ENCODE measurements at regions not wholly inside any gene's neighbourhood (a gene's known extent, or its start where the extent isn't known, plus 50 kb on each side); places are given as distances from the start of the nearest gene placed in this dataset.

GRCh38 chr1:42046761-42047507 is 106.3 kb upstream of the GUCA2B start:
- no peak for TF ChIP-seq CTCF (IDR thresholded peaks at IDR 0.05; ENCODE audit: low read depth, low read length, missing control alignments)
- Histone ChIP-seq H3K36me3 (replicated peaks) (no peaks in the 10 kb centered on the region), H3K4me3 (ENCODE audit: low read depth, low read length) (no peak overlapping the region), H3K27me3 (replicated peaks) (peaks cover 6% of the 10 kb centered on the region), H3K27ac (no peak overlapping the region)
- in situ Hi-C loops (cut with HindIII; ENCODE audit: low pct_ligation_motif_present, low sequenced_read_pairs) = no loop called here
- no peak for DNase-seq

DNA sequence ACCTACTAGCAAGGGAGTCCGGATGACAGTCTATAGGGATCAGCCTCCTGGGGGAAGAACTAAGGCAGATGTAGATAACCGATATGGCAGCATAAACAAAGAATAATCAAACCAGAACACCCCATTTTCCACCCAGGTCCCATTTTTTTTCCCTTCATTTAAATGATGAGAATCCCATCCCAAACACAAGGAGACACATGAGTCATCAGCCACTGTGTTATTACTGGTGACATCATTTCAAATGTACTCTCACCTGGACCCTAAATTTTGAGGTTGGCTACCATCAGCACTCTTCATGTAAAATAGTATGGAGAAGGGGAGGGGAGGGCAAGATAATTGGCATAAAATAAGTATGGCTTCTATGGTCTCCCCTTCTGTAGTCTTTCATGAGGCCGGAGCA is 108.9 kb upstream of the GUCA2B start:
- in situ Hi-C loops (cut with HindIII; ENCODE audit: low pct_ligation_motif_present, low sequenced_read_pairs) = no loop called here
- TF ChIP-seq CTCF (IDR thresholded peaks at IDR 0.05; ENCODE audit: low read depth, low read length, missing control alignments) = no peak
- Histone ChIP-seq H3K27me3 (replicated peaks) (peaks cover 4% of the 10 kb centered on the region), H3K36me3 (replicated peaks) (no peaks in the 10 kb centered on the region), H3K4me3 (ENCODE audit: low read depth, low read length) (no peak overlapping the region), H3K27ac (no peak overlapping the region)
- no peak for DNase-seq

DNA sequence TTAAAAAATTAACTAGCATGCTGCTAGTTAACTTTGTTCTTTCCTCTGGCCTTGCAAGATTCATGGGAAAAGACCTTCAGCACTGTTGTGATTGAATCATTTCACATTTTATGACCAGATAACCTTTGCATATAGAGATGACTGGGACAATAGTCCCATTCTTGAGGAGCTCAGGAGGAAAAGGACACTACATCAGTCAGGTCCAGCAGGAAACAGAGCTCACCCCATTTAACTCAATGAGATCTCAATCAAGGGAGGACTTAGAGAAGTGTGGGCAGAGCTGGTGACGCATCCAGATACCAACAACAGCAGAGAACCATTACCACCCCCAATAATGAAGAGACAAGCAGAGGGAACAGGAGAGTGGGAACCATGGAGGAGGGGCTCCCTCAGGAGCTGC is 109.4 kb upstream of the GUCA2B start:
- H3K4me3 ChIP-seq (ENCODE audit: low read depth, low read length) = no peak overlapping the region
- no peak for TF ChIP-seq CTCF (IDR thresholded peaks at IDR 0.05; ENCODE audit: low read depth, low read length, missing control alignments)
- DNase-seq = no peak
- no peak overlapping the region for H3K27ac ChIP-seq
- H3K36me3 ChIP-seq (replicated peaks) = no peaks in the 10 kb centered on the region
- no peaks in the 10 kb centered on the region for H3K27me3 ChIP-seq (replicated peaks)
- in situ Hi-C loops (cut with HindIII; ENCODE audit: low pct_ligation_motif_present, low sequenced_read_pairs) = no loop called here

DNA sequence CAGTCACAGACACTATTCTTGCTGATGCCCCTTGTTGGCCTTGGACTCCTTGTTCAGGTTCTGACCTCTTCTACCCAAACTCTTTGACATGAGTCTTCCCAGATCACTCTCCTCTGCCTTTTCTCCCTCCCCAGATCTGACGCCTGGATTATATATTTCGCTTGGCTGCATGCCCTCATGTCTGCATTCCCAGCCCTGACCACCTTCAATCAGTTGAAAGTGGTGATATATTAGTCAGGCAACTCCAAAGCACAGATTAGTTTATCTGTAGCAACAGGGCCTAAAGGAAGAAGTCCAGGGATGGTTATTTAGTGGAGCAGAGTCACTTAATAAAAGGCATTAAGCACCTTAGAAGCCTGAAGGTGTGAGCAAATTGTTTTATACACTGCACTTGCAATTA is 110.0 kb upstream of the GUCA2B start:
- no peaks in the 10 kb centered on the region for H3K27me3 ChIP-seq (replicated peaks)
- no peak overlapping the region for H3K4me3 ChIP-seq (ENCODE audit: low read depth, low read length)
- no peak for DNase-seq
- TF ChIP-seq CTCF (IDR thresholded peaks at IDR 0.05; ENCODE audit: low read depth, low read length, missing control alignments) = no peak
- H3K36me3 ChIP-seq (replicated peaks) = no peaks in the 10 kb centered on the region
- in situ Hi-C loops (cut with HindIII; ENCODE audit: low pct_ligation_motif_present, low sequenced_read_pairs) = no loop called here
- H3K27ac ChIP-seq = no peak overlapping the region

DNA sequence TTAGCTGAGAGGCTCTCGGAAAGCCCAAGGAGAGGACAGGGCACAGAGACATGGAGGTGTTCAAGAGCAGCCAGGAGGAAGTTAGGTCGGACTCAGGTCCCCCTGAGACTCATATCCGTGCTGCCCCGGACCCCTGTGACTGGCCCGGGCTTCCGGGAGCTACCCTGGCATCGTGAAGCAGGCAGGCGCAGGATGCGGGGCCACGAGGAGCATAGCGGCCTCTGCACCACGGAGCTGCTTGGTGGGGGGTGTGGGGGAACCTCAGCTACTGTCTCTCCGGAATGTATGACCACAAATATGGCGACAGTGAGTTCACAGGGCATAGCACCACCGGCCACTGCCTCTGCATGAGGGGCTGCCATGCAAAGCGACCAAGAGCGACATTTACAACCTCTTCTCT is 112.2 kb upstream of the GUCA2B start:
- in situ Hi-C loops (cut with HindIII; ENCODE audit: low pct_ligation_motif_present, low sequenced_read_pairs) = no loop called here
- no peak for TF ChIP-seq CTCF (IDR thresholded peaks at IDR 0.05; ENCODE audit: low read depth, low read length, missing control alignments)
- Histone ChIP-seq H3K27me3 (replicated peaks) (no peaks in the 10 kb centered on the region), H3K36me3 (replicated peaks) (no peaks in the 10 kb centered on the region), H3K4me3 (ENCODE audit: low read depth, low read length) (no peak overlapping the region), H3K27ac (no peak overlapping the region)
- no peak for DNase-seq

- no peak overlapping the region for H3K4me3 ChIP-seq (ENCODE audit: low read depth, low read length)
- no peaks in the 10 kb centered on the region for H3K36me3 ChIP-seq (replicated peaks)
- no peak for DNase-seq
- no peak overlapping the region for H3K27ac ChIP-seq
- TF ChIP-seq CTCF (IDR thresholded peaks at IDR 0.05; ENCODE audit: low read depth, low read length, missing control alignments) = no peak
- no peaks in the 10 kb centered on the region for H3K27me3 ChIP-seq (replicated peaks)
- in situ Hi-C loops (cut with HindIII; ENCODE audit: low pct_ligation_motif_present, low sequenced_read_pairs) = no loop called here
These were observed 113.1 kb upstream of the GUCA2B start for GRCh38 chr1:42040159-42040558.

All from brain microvascular endothelial cell (primary cell).